MCF 10A (cell line): ENCODE measurements at regions not wholly inside any gene's neighbourhood (a gene's known extent, or its start where the extent isn't known, plus 50 kb on each side); places are given as distances from the start of the nearest gene placed in this dataset.

ENCODE experiments used
- BruUV-seq: library from RNA; stranded (reverse); fragments of 400-500 nt; replicated peaks from 2 replicates; lab custom pipeline; 2021; lab: Mats Ljungman, UMichigan
- CTCF ChIA-PET: fragments of 300-600 bp; sonication (Branson Sonifier 250); formaldehyde crosslinking; extraction: SDS; loops from one replicate; lab custom pipeline; 2021; ENCODE audit warnings: antibody characterized with exemption, inconsistent platforms; lab: Yijun Ruan, JAX
- POLR2A ChIA-PET: fragments of 300-600, 350-650 bp; sonication (Branson Sonifier 250); formaldehyde crosslinking; extraction: SDS; loops from one replicate; lab custom pipeline; 2020; ENCODE audit warnings: antibody characterized with exemption, inconsistent platforms; lab: Yijun Ruan, JAX
- DNase-seq: peaks from one replicate; pipeline ENCODE4 v3.0.0-alpha.2; 2018; ENCODE audit not compliant: unreplicated experiment
- H3K27ac Mint-ChIP-seq: one replicate; pipeline ENCODE4 v1.8.0; 2022; ENCODE audit warnings: mild to moderate bottlenecking, low read depth, mixed read lengths; ENCODE audit not compliant: unreplicated experiment
- H3K27me3 Mint-ChIP-seq: one replicate; pipeline ENCODE4 v1.8.0; 2022; ENCODE audit warnings: mixed read lengths; ENCODE audit not compliant: insufficient read depth, unreplicated experiment
- H3K36me3 Mint-ChIP-seq: one replicate; pipeline ENCODE4 v1.8.0; 2022; ENCODE audit warnings: mild to moderate bottlenecking, moderate library complexity, mixed read lengths; ENCODE audit not compliant: insufficient read depth, unreplicated experiment
- H3K4me1 Mint-ChIP-seq: one replicate; pipeline ENCODE4 v1.8.0; 2022; ENCODE audit warnings: mixed read lengths; ENCODE audit not compliant: insufficient read depth, unreplicated experiment
- H3K4me3 Mint-ChIP-seq: one replicate; pipeline ENCODE4 v1.8.0; 2022; ENCODE audit warnings: mild to moderate bottlenecking, moderate library complexity, mixed read lengths; ENCODE audit not compliant: unreplicated experiment
- H3K9me3 Mint-ChIP-seq: one replicate; pipeline ENCODE4 v1.8.0; 2022; ENCODE audit warnings: mixed read lengths; ENCODE audit not compliant: unreplicated experiment
- CTCF ChIP-seq: fragments of 200-600 bp; IDR thresholded peaks from one replicate; pipeline ENCODE4 v1.8.0; 2022; ENCODE audit warnings: antibody characterized with exemption, mild to moderate bottlenecking; ENCODE audit not compliant: unreplicated experiment
- intact Hi-C: fragments of 100-400 bp; cut with micrococcal nuclease; formaldehyde crosslinking; loops from 2 replicates; pipeline ENCODE4 v1.14.1; 2022

- Mint-ChIP-seq H3K27ac (no peak overlapping the region), H3K4me1 (no peaks in the 10 kb centered on the region), H3K27me3 (no peaks in the 10 kb centered on the region), H3K4me3 (no peak overlapping the region), H3K36me3 (no peaks in the 10 kb centered on the region), H3K9me3 (no peaks in the 10 kb centered on the region)
- ChIA-PET POLR2A (no interaction called here), CTCF (interaction anchor here (1.0 to 2.6 kb wide), 5 partner anchors 557 to 977 kb away, joined by 3 to 11 read pairs (median 3); no protein-coding TSS in a partner anchor)
- BruUV-seq, result no TSS peak
- no peak for DNase-seq
- TF ChIP-seq CTCF, result no peak
- intact Hi-C loops, result loop anchor here (10.0 kb wide), 1 partner anchor 978 kb away; no protein-coding TSS in a partner anchor
These were observed 160.5 kb downstream of the SH3BP4 start for GRCh38 chr2:235112365-235112764.

GRCh38 chr2:235113854-235114253 lies 162.0 kb downstream of the SH3BP4 start:
- Mint-ChIP-seq H3K4me3 (no peak overlapping the region), H3K36me3 (no peaks in the 10 kb centered on the region), H3K9me3 (no peaks in the 10 kb centered on the region), H3K4me1 (no peaks in the 10 kb centered on the region), H3K27me3 (no peaks in the 10 kb centered on the region), H3K27ac (no peak overlapping the region)
- intact Hi-C loops, result loop anchor here (10.0 kb wide), 1 partner anchor 979 kb away; no protein-coding TSS in a partner anchor
- ChIA-PET CTCF (interaction anchor here (0.5 to 2.0 kb wide), 6 partner anchors 25 to 1076 kb away, joined by 3 to 11 read pairs (median 3); no protein-coding TSS in a partner anchor), POLR2A (no interaction called here)
- no peak for DNase-seq
- BruUV-seq, result no TSS peak
- no peak for TF ChIP-seq CTCF

GRCh38 chr2:235114286-235114685 lies 162.5 kb downstream of the SH3BP4 start:
- Mint-ChIP-seq H3K36me3 (no peaks in the 10 kb centered on the region), H3K9me3 (no peaks in the 10 kb centered on the region), H3K27ac (no peak overlapping the region), H3K27me3 (peaks cover 4% of the 10 kb centered on the region), H3K4me1 (no peaks in the 10 kb centered on the region), H3K4me3 (no peak overlapping the region)
- intact Hi-C loops, result loop anchor here (10.0 kb wide), 1 partner anchor 979 kb away; no protein-coding TSS in a partner anchor
- no peak for DNase-seq
- CTCF ChIA-PET, result interaction anchor here (0.5 to 2.0 kb wide), 4 partner anchors 25 to 613 kb away, joined by 3 to 11 read pairs (median 3); no protein-coding TSS in a partner anchor
- POLR2A ChIA-PET, result no interaction called here
- BruUV-seq, result no TSS peak
- no peak for TF ChIP-seq CTCF

GRCh38 chr2:235115521-235115920 lies 163.7 kb downstream of the SH3BP4 start:
- no peak for TF ChIP-seq CTCF
- H3K27me3 Mint-ChIP-seq, result peaks cover 13% of the 10 kb centered on the region
- DNase-seq, result no peak
- H3K4me3 Mint-ChIP-seq, result no peak overlapping the region
- CTCF ChIA-PET, result interaction anchor here (0.6 to 3.1 kb wide), 17 partner anchors 9 to 615 kb away, joined by 3 to 34 read pairs (median 5); no protein-coding TSS in a partner anchor
- intact Hi-C loops, result loop anchor here (10.0 kb wide), 1 partner anchor 981 kb away; no protein-coding TSS in a partner anchor
- H3K36me3 Mint-ChIP-seq, result no peaks in the 10 kb centered on the region
- POLR2A ChIA-PET, result interaction anchor here (0.9 to 1.3 kb wide), 2 partner anchors 88 to 1144 kb away, joined by 4 to 5 read pairs; no protein-coding TSS in a partner anchor
- no TSS peak for BruUV-seq
- no peaks in the 10 kb centered on the region for H3K4me1 Mint-ChIP-seq
- H3K27ac Mint-ChIP-seq, result no peak overlapping the region
- no peaks in the 10 kb centered on the region for H3K9me3 Mint-ChIP-seq
